ENCODE measurements at regions not wholly inside any gene's neighbourhood (a gene's known extent, or its start where the extent isn't known, plus 50 kb on each side); places are given as distances from the start of the nearest gene placed in this dataset.

DNA sequence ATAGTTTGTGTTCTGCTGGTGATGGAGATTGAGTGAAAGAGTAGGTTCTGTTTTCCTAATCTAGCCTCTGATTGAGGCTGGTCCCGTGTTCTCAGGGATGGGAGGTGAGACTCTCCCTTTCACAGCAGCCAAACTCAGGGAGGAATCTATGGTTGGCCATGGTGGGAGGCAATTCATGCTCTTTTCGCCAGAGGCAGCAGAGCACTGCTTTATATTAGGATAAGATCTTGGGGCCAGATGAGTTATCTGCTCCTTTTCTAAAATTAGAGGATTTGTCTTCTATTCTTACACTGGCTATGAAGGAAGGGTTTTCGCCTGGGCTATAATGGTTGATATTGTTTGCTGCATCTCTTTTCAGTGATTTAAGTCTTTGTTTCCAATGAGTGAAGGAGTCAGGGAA lies 63.9 kb upstream of the NLGN4X start:
- no peak for DNase-seq (ENCODE audit: low read depth in 1 of 2, low spot score in 1 of 2)
- Histone ChIP-seq H3K4me3 (replicated peaks; ENCODE audit: insufficient read depth, low read length) (no peak overlapping the region), H3K27ac (replicated peaks) (no peak overlapping the region), H3K27me3 (ENCODE audit: insufficient read depth, poor library complexity, severe bottlenecking) (no peaks in the 10 kb centered on the region)
- TF ChIP-seq, protein P1, sequence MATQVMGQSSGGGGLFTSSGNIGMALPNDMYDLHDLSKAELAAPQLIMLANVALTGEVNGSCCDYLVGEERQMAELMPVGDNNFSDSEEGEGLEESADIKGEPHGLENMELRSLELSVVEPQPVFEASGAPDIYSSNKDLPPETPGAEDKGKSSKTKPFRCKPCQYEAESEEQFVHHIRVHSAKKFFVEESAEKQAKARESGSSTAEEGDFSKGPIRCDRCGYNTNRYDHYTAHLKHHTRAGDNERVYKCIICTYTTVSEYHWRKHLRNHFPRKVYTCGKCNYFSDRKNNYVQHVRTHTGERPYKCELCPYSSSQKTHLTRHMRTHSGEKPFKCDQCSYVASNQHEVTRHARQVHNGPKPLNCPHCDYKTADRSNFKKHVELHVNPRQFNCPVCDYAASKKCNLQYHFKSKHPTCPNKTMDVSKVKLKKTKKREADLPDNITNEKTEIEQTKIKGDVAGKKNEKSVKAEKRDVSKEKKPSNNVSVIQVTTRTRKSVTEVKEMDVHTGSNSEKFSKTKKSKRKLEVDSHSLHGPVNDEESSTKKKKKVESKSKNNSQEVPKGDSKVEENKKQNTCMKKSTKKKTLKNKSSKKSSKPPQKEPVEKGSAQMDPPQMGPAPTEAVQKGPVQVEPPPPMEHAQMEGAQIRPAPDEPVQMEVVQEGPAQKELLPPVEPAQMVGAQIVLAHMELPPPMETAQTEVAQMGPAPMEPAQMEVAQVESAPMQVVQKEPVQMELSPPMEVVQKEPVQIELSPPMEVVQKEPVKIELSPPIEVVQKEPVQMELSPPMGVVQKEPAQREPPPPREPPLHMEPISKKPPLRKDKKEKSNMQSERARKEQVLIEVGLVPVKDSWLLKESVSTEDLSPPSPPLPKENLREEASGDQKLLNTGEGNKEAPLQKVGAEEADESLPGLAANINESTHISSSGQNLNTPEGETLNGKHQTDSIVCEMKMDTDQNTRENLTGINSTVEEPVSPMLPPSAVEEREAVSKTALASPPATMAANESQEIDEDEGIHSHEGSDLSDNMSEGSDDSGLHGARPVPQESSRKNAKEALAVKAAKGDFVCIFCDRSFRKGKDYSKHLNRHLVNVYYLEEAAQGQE (IDR thresholded peaks at IDR 0.05; ENCODE audit: insufficient replicate concordance, low read depth): no peak
- TF ChIP-seq, protein P2, sequence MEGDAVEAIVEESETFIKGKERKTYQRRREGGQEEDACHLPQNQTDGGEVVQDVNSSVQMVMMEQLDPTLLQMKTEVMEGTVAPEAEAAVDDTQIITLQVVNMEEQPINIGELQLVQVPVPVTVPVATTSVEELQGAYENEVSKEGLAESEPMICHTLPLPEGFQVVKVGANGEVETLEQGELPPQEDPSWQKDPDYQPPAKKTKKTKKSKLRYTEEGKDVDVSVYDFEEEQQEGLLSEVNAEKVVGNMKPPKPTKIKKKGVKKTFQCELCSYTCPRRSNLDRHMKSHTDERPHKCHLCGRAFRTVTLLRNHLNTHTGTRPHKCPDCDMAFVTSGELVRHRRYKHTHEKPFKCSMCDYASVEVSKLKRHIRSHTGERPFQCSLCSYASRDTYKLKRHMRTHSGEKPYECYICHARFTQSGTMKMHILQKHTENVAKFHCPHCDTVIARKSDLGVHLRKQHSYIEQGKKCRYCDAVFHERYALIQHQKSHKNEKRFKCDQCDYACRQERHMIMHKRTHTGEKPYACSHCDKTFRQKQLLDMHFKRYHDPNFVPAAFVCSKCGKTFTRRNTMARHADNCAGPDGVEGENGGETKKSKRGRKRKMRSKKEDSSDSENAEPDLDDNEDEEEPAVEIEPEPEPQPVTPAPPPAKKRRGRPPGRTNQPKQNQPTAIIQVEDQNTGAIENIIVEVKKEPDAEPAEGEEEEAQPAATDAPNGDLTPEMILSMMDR (IDR thresholded peaks at IDR 0.05; ENCODE audit: insufficient read depth, low read length): no peak
- TF ChIP-seq SPI1 (IDR thresholded peaks at IDR 0.05; ENCODE audit: borderline replicate concordance, low read depth) (no peak), GABPA (IDR thresholded peaks at IDR 0.05; ENCODE audit: low read depth) (no peak), POLR2AphosphoS5 (IDR thresholded peaks at IDR 0.05; ENCODE audit: low read depth) (no peak)

DNA sequence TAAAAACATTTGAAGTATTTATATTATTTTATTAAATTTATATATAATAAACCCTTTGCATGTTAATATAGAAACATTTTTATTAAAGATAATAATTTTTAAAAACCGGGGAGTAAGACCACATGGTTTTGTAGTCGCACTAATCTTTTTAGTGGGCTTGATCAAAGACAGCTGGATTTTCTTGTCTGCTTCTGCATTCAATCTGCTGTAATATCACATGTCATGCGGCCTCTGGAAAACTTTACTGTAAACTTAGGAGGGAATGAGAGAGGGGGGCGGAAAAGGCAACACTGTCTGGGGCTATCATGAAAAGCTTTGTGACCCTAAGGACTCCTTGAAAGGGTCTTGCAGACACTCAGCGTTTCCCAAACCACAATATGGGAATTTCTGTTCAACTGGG lies 62.8 kb upstream of the NLGN4X start:
- H3K27me3 ChIP-seq (ENCODE audit: insufficient read depth, poor library complexity, severe bottlenecking): no peaks in the 10 kb centered on the region
- no peak overlapping the region for H3K4me3 ChIP-seq (replicated peaks; ENCODE audit: insufficient read depth, low read length)
- TF ChIP-seq, protein P1 (IDR thresholded peaks at IDR 0.05; ENCODE audit: insufficient replicate concordance, low read depth): no peak
- no peak for TF ChIP-seq POLR2AphosphoS5 (IDR thresholded peaks at IDR 0.05; ENCODE audit: low read depth)
- no peak for TF ChIP-seq SPI1 (IDR thresholded peaks at IDR 0.05; ENCODE audit: borderline replicate concordance, low read depth)
- no peak for TF ChIP-seq GABPA (IDR thresholded peaks at IDR 0.05; ENCODE audit: low read depth)
- TF ChIP-seq, protein P2 (IDR thresholded peaks at IDR 0.05; ENCODE audit: insufficient read depth, low read length): no peak
- no peak for DNase-seq (ENCODE audit: low read depth in 1 of 2, low spot score in 1 of 2)
- H3K27ac ChIP-seq (replicated peaks): no peak overlapping the region

DNA sequence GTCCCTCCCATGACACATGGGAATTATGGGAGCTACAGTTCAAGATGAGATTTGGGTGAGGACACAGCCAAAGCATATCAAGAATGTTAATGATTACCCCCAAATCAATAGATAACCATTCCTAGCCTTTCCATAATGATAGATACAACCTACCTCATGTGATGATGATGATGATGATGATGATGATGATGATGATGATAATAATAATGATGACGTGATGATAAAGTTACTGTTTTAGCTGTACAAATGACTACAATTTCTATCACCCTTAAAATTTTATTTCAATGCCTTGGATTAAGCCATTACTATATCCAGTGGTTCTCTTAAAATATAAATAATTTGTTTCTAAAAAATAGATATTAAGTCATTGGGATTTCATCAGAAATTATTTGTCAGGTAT lies 55.2 kb upstream of the NLGN4X start:
- Histone ChIP-seq H3K27ac (replicated peaks) (no peak overlapping the region), H3K4me3 (replicated peaks; ENCODE audit: insufficient read depth, low read length) (no peak overlapping the region), H3K27me3 (ENCODE audit: insufficient read depth, poor library complexity, severe bottlenecking) (no peaks in the 10 kb centered on the region)
- TF ChIP-seq POLR2AphosphoS5 (IDR thresholded peaks at IDR 0.05; ENCODE audit: low read depth) (no peak), SPI1 (IDR thresholded peaks at IDR 0.05; ENCODE audit: borderline replicate concordance, low read depth) (no peak), GABPA (IDR thresholded peaks at IDR 0.05; ENCODE audit: low read depth) (no peak)
- TF ChIP-seq, protein P2 (IDR thresholded peaks at IDR 0.05; ENCODE audit: insufficient read depth, low read length): no peak
- TF ChIP-seq, protein P1 (IDR thresholded peaks at IDR 0.05; ENCODE audit: insufficient replicate concordance, low read depth): no peak
- DNase-seq (ENCODE audit: low read depth in 1 of 2, low spot score in 1 of 2): no peak

All from HL-60 (cell line).